ENCODE measurements at regions not wholly inside any gene's neighbourhood (a gene's known extent, or its start where the extent isn't known, plus 50 kb on each side); places are given as distances from the start of the nearest gene placed in this dataset.
A peak's percentile ranks its signal among the peaks of the same experiment; 100 is the strongest.

- no peak for DNase-seq
- no peak overlapping the region for H3K4me3 ChIP-seq
- no peak overlapping the region for H3K27ac ChIP-seq
Observed at GRCh38 chr3:177749836-177750235, 552.6 kb upstream of the TBL1XR1 start.

GRCh38 chr3:177750436-177750835 lies 553.2 kb upstream of the TBL1XR1 start:
- no peak overlapping the region for H3K27ac ChIP-seq
- H3K4me1 ChIP-seq: peaks cover 26% of the 10 kb centered on the region
- H3K4me3 ChIP-seq: no peak overlapping the region
- no peaks in the 10 kb centered on the region for H3K9me3 ChIP-seq (replicated peaks)
- no peak for DNase-seq
- no peaks in the 10 kb centered on the region for H3K36me3 ChIP-seq
- no peaks in the 10 kb centered on the region for H3K27me3 ChIP-seq

More at GRCh38 chr3:177749836-177750235, 552.6 kb upstream of the TBL1XR1 start:
- H3K4me1 ChIP-seq: peaks cover 26% of the 10 kb centered on the region
- H3K36me3 ChIP-seq: no peaks in the 10 kb centered on the region
- H3K27me3 ChIP-seq: no peaks in the 10 kb centered on the region
- no peaks in the 10 kb centered on the region for H3K9me3 ChIP-seq (replicated peaks)

DNA sequence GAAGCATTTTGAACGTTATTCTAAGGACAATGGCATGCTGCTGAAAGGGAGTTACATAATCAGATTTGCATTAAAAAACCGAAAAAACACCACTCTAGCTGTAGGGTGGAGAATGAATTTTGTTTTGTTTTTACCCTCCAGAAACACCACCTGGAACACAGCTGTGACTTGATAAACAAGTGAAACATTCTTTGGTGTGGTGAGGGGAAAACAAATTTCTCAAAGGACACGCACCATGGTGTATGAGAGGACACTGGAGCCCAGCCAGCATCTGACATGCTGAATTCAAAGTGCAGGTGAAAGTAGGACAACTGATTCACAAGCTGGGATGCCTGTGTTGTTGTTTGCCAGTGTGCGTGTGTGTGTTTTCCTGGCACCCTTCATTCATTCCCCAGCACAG lies 554.5 kb upstream of the TBL1XR1 start:
- no peaks in the 10 kb centered on the region for H3K27me3 ChIP-seq
- H3K4me3 ChIP-seq: no peak overlapping the region
- H3K4me1 ChIP-seq: peaks cover 22% of the 10 kb centered on the region
- no peak overlapping the region for H3K27ac ChIP-seq
- H3K9me3 ChIP-seq (replicated peaks): no peaks in the 10 kb centered on the region
- no peak for DNase-seq
- H3K36me3 ChIP-seq: no peaks in the 10 kb centered on the region

DNA sequence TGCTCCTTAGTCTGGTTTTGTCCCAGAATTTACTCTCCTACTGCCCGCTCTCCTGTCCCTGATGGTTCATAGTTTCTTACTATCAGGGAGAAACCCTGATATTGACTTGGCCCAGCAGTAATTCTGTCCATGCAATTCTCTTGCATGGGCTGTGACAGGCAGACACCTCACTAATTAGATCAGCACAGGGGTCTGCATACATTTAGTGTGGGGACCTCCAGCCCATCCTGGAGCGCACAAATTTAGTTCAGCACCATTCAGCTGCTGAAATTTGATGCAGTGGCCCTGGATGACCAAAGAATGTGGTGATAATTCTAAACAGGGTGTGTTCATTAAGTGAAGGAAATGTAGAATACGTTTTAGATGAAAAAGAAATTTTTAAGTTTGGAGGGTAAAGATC lies 555.5 kb upstream of the TBL1XR1 start:
- no peaks in the 10 kb centered on the region for H3K27me3 ChIP-seq
- H3K27ac ChIP-seq: peak overlapping the region; percentile 73

DNA sequence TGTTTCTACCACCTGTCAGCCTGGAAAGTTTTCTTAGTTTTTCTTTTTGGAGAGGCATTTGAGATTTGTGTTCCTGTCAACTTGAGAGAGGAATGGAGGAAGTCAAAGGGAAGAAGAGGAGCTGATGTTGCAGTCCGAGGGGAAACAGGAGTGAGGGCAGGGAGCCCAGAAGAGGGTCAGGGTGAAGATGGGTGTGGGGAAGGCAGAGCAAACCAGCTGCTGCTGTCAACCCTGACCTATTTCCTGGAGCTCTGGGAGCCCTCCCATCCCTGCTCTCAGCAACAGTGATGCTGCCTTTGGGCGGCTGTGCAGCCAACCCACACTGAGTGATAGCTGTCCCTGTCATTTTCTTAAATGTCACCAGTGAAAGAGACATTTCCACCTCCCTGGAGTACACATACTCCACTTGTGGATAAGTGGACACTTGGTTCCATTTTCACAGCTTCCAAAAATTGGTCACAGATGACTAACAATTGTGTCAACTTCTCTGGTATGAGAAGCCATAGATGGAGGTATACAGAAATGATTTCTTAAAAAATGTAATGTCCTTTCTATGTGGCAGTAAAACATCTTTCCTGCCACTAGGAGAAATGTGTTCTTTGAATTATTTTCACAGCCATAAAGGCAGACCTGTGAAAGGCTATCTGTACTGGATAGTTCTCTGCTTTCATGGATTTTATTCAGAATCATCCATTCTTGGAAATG lies 556.3 kb upstream of the TBL1XR1 start:
- no peak overlapping the region for H3K4me3 ChIP-seq
- H3K9me3 ChIP-seq (replicated peaks): no peaks in the 10 kb centered on the region
- no peaks in the 10 kb centered on the region for H3K27me3 ChIP-seq
- no peaks in the 10 kb centered on the region for H3K36me3 ChIP-seq
- DNase-seq: peak; percentile 78 to 86
- peaks cover 16% of the 10 kb centered on the region for H3K4me1 ChIP-seq
- H3K27ac ChIP-seq: peak overlapping the region; percentile 73

More for the DNA sequence above, 555.5 kb upstream of the TBL1XR1 start:
- DNase-seq: no peak
- Histone ChIP-seq H3K4me3 (no peak overlapping the region), H3K9me3 (replicated peaks) (no peaks in the 10 kb centered on the region), H3K4me1 (peaks cover 16% of the 10 kb centered on the region), H3K36me3 (no peaks in the 10 kb centered on the region)

- H3K4me1 ChIP-seq: peaks cover 16% of the 10 kb centered on the region
- no peak overlapping the region for H3K4me3 ChIP-seq
- H3K36me3 ChIP-seq: no peaks in the 10 kb centered on the region
- H3K27ac ChIP-seq: no peak overlapping the region
- H3K9me3 ChIP-seq (replicated peaks): no peaks in the 10 kb centered on the region
- no peak for DNase-seq
- H3K27me3 ChIP-seq: no peaks in the 10 kb centered on the region
Observed at GRCh38 chr3:177754508-177754921, 557.2 kb upstream of the TBL1XR1 start.

DNA sequence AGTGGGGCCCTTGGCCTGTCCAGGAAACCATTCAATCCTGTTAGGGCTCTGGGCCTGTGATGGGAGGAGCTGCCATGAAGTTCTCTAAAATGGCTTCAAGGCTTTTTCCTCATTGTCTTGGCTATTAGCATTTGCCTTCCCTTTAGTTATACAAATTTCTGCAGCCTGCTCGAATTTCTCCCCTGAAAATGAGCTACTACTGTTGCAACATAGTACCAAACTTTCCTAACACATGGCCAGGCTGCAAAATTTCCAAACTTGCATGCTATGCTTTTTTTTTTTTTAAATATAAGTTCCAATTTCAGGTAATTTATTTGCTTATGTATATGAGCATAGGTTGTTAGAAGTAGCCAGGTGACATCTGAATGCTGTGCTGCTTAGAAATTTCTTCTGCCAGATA lies 560.8 kb upstream of the TBL1XR1 start:
- Histone ChIP-seq H3K4me3 (no peak overlapping the region), H3K27me3 (no peaks in the 10 kb centered on the region), H3K27ac (no peak overlapping the region), H3K9me3 (replicated peaks) (no peaks in the 10 kb centered on the region), H3K4me1 (peaks cover 11% of the 10 kb centered on the region), H3K36me3 (no peaks in the 10 kb centered on the region)
- DNase-seq: no peak

- Histone ChIP-seq H3K36me3 (no peaks in the 10 kb centered on the region), H3K9me3 (replicated peaks) (no peaks in the 10 kb centered on the region), H3K4me3 (no peak overlapping the region), H3K27ac (no peak overlapping the region), H3K4me1 (no peaks in the 10 kb centered on the region), H3K27me3 (no peaks in the 10 kb centered on the region)
- DNase-seq: no peak
Observed at GRCh38 chr3:177760803-177761202, 563.5 kb upstream of the TBL1XR1 start.

GRCh38 chr3:177764377-177764912 lies 567.2 kb upstream of the TBL1XR1 start:
- Histone ChIP-seq H3K4me1 (no peaks in the 10 kb centered on the region), H3K4me3 (no peak overlapping the region), H3K36me3 (no peaks in the 10 kb centered on the region), H3K27ac (no peak overlapping the region), H3K9me3 (replicated peaks) (no peaks in the 10 kb centered on the region), H3K27me3 (no peaks in the 10 kb centered on the region)
- DNase-seq: no peak

- no peaks in the 10 kb centered on the region for H3K9me3 ChIP-seq (replicated peaks)
- H3K27me3 ChIP-seq: no peaks in the 10 kb centered on the region
- DNase-seq: no peak
- no peak overlapping the region for H3K27ac ChIP-seq
- H3K36me3 ChIP-seq: no peaks in the 10 kb centered on the region
- H3K4me3 ChIP-seq: no peak overlapping the region
- H3K4me1 ChIP-seq: no peaks in the 10 kb centered on the region
Observed at GRCh38 chr3:177764933-177765332, 567.7 kb upstream of the TBL1XR1 start.

DNA sequence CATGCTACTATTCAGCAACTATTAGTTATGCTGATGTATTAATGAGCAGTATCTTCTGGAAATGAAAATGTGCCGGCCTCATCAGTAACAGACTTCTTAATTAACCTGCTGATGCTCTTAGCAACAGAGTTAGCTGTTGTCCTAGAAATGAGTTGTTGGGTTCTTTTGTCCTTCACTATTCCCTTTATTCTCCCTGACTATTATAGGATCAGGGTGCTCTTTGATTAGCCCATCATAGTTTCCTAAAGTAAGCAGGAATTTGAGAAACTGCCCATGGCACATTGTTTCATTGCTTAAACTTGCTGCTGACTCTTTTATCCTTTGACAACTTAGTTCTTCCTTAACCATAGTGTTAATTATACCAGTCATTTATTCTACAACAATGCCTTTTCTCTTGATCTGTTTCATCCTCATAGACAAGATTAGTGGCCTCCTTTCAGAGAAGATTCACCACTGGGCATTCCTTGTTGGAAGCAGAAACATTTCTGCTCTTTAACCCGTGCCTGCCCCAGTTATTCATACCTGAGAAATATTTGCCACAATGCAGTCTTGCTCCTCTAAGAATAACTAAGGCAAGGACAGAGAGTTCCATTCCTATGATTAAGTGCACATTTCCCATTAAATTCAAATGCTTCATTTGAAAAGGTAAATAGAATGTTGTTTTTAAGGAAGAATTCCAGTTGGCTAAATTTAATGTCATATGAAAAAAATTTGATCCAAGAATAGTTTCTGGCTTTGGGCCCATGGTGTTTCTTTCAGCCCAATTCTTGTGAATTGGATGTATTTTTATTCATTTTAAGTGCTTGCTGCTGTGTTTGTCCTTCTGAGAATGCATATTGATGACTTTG lies 573.3 kb upstream of the TBL1XR1 start:
- DNase-seq: no peak
- no peaks in the 10 kb centered on the region for H3K4me1 ChIP-seq
- no peak overlapping the region for H3K4me3 ChIP-seq
- H3K27ac ChIP-seq: no peak overlapping the region
- H3K27me3 ChIP-seq: no peaks in the 10 kb centered on the region
- no peaks in the 10 kb centered on the region for H3K36me3 ChIP-seq
- no peaks in the 10 kb centered on the region for H3K9me3 ChIP-seq (replicated peaks)

DNA sequence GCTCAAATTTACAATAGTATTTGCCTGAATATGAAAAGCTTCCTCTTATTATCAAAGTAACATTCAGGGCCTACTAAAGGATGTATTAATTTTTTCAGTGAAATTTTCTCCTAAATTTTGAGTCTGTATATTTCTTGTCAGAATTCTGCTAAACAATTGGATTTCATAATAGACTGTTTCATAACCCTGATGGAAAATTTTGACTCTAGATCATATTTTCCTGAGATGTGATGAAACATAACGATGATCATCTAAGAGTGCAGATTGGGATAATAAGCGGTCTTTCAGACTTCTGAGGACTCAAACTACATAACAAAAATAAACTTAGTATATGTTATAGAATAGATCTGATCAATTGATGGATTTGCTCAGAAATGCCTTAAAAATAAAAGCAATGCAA lies 574.5 kb upstream of the TBL1XR1 start:
- no peak overlapping the region for H3K4me3 ChIP-seq
- H3K27me3 ChIP-seq: no peaks in the 10 kb centered on the region
- H3K4me1 ChIP-seq: peaks cover 4% of the 10 kb centered on the region
- no peak overlapping the region for H3K27ac ChIP-seq
- no peak for DNase-seq
- H3K36me3 ChIP-seq: no peaks in the 10 kb centered on the region
- H3K9me3 ChIP-seq (replicated peaks): no peaks in the 10 kb centered on the region

- H3K4me3 ChIP-seq: no peak overlapping the region
- H3K27ac ChIP-seq: no peak overlapping the region
- no peaks in the 10 kb centered on the region for H3K9me3 ChIP-seq (replicated peaks)
- no peaks in the 10 kb centered on the region for H3K36me3 ChIP-seq
- peaks cover 8% of the 10 kb centered on the region for H3K4me1 ChIP-seq
- DNase-seq: no peak
- no peaks in the 10 kb centered on the region for H3K27me3 ChIP-seq
Observed at GRCh38 chr3:177772908-177773557, 575.8 kb upstream of the TBL1XR1 start.

DNA sequence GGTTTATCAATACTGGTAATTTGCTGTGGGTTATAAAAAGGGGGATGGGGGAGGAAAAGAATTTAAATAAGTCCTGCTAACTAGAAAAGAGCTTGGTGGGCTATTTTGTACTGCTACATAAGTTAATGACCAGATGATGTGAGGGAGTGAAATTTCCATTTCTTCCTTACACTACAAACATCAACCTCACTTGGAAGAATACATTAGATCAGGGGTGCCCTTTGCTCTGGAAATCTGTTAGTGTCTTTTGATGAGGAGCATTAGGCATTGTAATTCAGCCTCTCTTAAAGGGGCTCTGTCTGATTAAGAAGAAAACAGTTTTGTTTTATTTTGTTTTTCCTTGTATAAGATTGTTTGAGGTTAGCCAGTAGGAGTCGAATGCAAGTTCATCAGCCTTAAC lies 576.4 kb upstream of the TBL1XR1 start:
- Histone ChIP-seq H3K9me3 (replicated peaks) (no peaks in the 10 kb centered on the region), H3K36me3 (no peaks in the 10 kb centered on the region), H3K4me1 (peaks cover 8% of the 10 kb centered on the region), H3K4me3 (no peak overlapping the region), H3K27ac (no peak overlapping the region), H3K27me3 (no peaks in the 10 kb centered on the region)
- no peak for DNase-seq

- no peak overlapping the region for H3K4me3 ChIP-seq
- peak; percentile 43 to 65 for DNase-seq
- no peaks in the 10 kb centered on the region for H3K36me3 ChIP-seq
- H3K27ac ChIP-seq: no peak overlapping the region
- peaks cover 8% of the 10 kb centered on the region for H3K4me1 ChIP-seq
- H3K9me3 ChIP-seq (replicated peaks): no peaks in the 10 kb centered on the region
- no peaks in the 10 kb centered on the region for H3K27me3 ChIP-seq
Observed at GRCh38 chr3:177776661-177777101, 579.4 kb upstream of the TBL1XR1 start.
